BLaER1 (cell line): ENCODE measurements at regions not wholly inside any gene's neighbourhood (a gene's known extent, or its start where the extent isn't known, plus 50 kb on each side); places are given as distances from the start of the nearest gene placed in this dataset.

Experiments
- H3K27ac ChIP-seq: shearing (Covaris generic); formaldehyde crosslinking; 2 replicates; pipeline ENCODE4 v1.8.1; 2022
- H3K27me3 ChIP-seq: shearing (Covaris generic); formaldehyde crosslinking; 2 replicates; pipeline ENCODE4 v1.8.1; 2022
- H3K36me3 ChIP-seq: shearing (Covaris generic); formaldehyde crosslinking; 2 replicates; pipeline ENCODE4 v1.8.1; 2022
- H3K4me1 ChIP-seq: shearing (Covaris generic); formaldehyde crosslinking; 2 replicates; pipeline ENCODE4 v1.8.1; 2022
- H3K4me2 ChIP-seq: shearing (Covaris generic); formaldehyde crosslinking; 2 replicates; pipeline ENCODE4 v1.8.1; 2022
- H3K4me3 ChIP-seq: shearing (Covaris generic); formaldehyde crosslinking; 2 replicates; pipeline ENCODE4 v1.8.1; 2022
- H3K9ac ChIP-seq: shearing (Covaris generic); formaldehyde crosslinking; 2 replicates; pipeline ENCODE4 v1.8.1; 2022
- H3K9me3 ChIP-seq: shearing (Covaris generic); formaldehyde crosslinking; 2 replicates; pipeline ENCODE4 v1.8.1; 2022
- H4K20me1 ChIP-seq: shearing (Covaris generic); formaldehyde crosslinking; 2 replicates; pipeline ENCODE4 v1.8.1; 2022
- Cebpa-rat ChIP-seq: shearing (Covaris generic); IDR thresholded peaks from 2 replicates; pipeline ENCODE4 v1.8.1; 2022

GRCh38 chr13:38590230-38590629, 96.6 kb upstream of the FREM2 start:
- H3K9ac ChIP-seq, result no peak overlapping the region
- H3K4me3 ChIP-seq, result no peak overlapping the region
- no peaks in the 10 kb centered on the region for H4K20me1 ChIP-seq
- no peak for TF ChIP-seq Cebpa-rat
- no peaks in the 10 kb centered on the region for H3K4me1 ChIP-seq
- H3K27me3 ChIP-seq, result no peaks in the 10 kb centered on the region
- H3K27ac ChIP-seq, result no peak overlapping the region
- H3K36me3 ChIP-seq, result no peaks in the 10 kb centered on the region
- no peaks in the 10 kb centered on the region for H3K9me3 ChIP-seq
- H3K4me2 ChIP-seq, result no peak overlapping the region

GRCh38 chr13:38590796-38591507, 95.9 kb upstream of the FREM2 start:
- no peaks in the 10 kb centered on the region for H3K27me3 ChIP-seq
- no peak overlapping the region for H3K4me3 ChIP-seq
- H3K27ac ChIP-seq, result no peak overlapping the region
- TF ChIP-seq Cebpa-rat, result no peak
- H3K4me1 ChIP-seq, result no peaks in the 10 kb centered on the region
- H4K20me1 ChIP-seq, result no peaks in the 10 kb centered on the region
- no peaks in the 10 kb centered on the region for H3K9me3 ChIP-seq
- no peak overlapping the region for H3K4me2 ChIP-seq
- H3K36me3 ChIP-seq, result no peaks in the 10 kb centered on the region
- no peak overlapping the region for H3K9ac ChIP-seq

GRCh38 chr13:38602266-38602665, 84.6 kb upstream of the FREM2 start:
- TF ChIP-seq Cebpa-rat, result no peak
- Histone ChIP-seq H3K27ac (no peak overlapping the region), H3K4me2 (no peak overlapping the region), H3K9me3 (no peaks in the 10 kb centered on the region), H3K36me3 (no peaks in the 10 kb centered on the region), H3K4me3 (no peak overlapping the region), H3K9ac (no peak overlapping the region), H3K4me1 (no peaks in the 10 kb centered on the region), H4K20me1 (no peaks in the 10 kb centered on the region), H3K27me3 (no peaks in the 10 kb centered on the region)

- Histone ChIP-seq H3K4me2 (no peak overlapping the region), H3K4me3 (no peak overlapping the region), H3K9ac (no peak overlapping the region), H3K36me3 (no peaks in the 10 kb centered on the region), H4K20me1 (no peaks in the 10 kb centered on the region), H3K9me3 (no peaks in the 10 kb centered on the region), H3K4me1 (no peaks in the 10 kb centered on the region), H3K27ac (no peak overlapping the region), H3K27me3 (no peaks in the 10 kb centered on the region)
- TF ChIP-seq Cebpa-rat, result no peak
Measured at GRCh38 chr13:38606699-38607535, 80.0 kb upstream of the FREM2 start.

- no peaks in the 10 kb centered on the region for H3K4me1 ChIP-seq
- H3K9me3 ChIP-seq, result no peaks in the 10 kb centered on the region
- no peak for TF ChIP-seq Cebpa-rat
- no peaks in the 10 kb centered on the region for H3K27me3 ChIP-seq
- no peak overlapping the region for H3K9ac ChIP-seq
- no peak overlapping the region for H3K4me2 ChIP-seq
- H4K20me1 ChIP-seq, result no peaks in the 10 kb centered on the region
- H3K27ac ChIP-seq, result no peak overlapping the region
- H3K36me3 ChIP-seq, result no peaks in the 10 kb centered on the region
- no peak overlapping the region for H3K4me3 ChIP-seq
Measured at GRCh38 chr13:38617936-38618335, 68.9 kb upstream of the FREM2 start.

- Histone ChIP-seq H3K4me1 (no peaks in the 10 kb centered on the region), H3K9ac (no peak overlapping the region), H3K4me2 (no peak overlapping the region), H3K27ac (no peak overlapping the region), H3K27me3 (no peaks in the 10 kb centered on the region), H3K36me3 (no peaks in the 10 kb centered on the region), H4K20me1 (no peaks in the 10 kb centered on the region), H3K4me3 (no peak overlapping the region), H3K9me3 (no peaks in the 10 kb centered on the region)
- no peak for TF ChIP-seq Cebpa-rat
Measured at GRCh38 chr13:38618336-38618735, 68.5 kb upstream of the FREM2 start.

GRCh38 chr13:38618881-38619280, 68.0 kb upstream of the FREM2 start:
- no peak overlapping the region for H3K27ac ChIP-seq
- no peaks in the 10 kb centered on the region for H3K36me3 ChIP-seq
- no peaks in the 10 kb centered on the region for H3K27me3 ChIP-seq
- no peaks in the 10 kb centered on the region for H3K4me1 ChIP-seq
- no peak overlapping the region for H3K9ac ChIP-seq
- H3K9me3 ChIP-seq, result no peaks in the 10 kb centered on the region
- H3K4me3 ChIP-seq, result no peak overlapping the region
- H4K20me1 ChIP-seq, result no peaks in the 10 kb centered on the region
- H3K4me2 ChIP-seq, result no peak overlapping the region
- TF ChIP-seq Cebpa-rat, result no peak

- Histone ChIP-seq H3K4me2 (no peak overlapping the region), H4K20me1 (no peaks in the 10 kb centered on the region), H3K9ac (no peak overlapping the region), H3K27ac (no peak overlapping the region), H3K4me1 (no peaks in the 10 kb centered on the region), H3K4me3 (no peak overlapping the region), H3K36me3 (no peaks in the 10 kb centered on the region), H3K27me3 (no peaks in the 10 kb centered on the region), H3K9me3 (no peaks in the 10 kb centered on the region)
- no peak for TF ChIP-seq Cebpa-rat
Measured at GRCh38 chr13:38620876-38621275, 66.0 kb upstream of the FREM2 start.

- no peak overlapping the region for H3K4me3 ChIP-seq
- H4K20me1 ChIP-seq, result no peaks in the 10 kb centered on the region
- H3K36me3 ChIP-seq, result no peaks in the 10 kb centered on the region
- TF ChIP-seq Cebpa-rat, result no peak
- no peak overlapping the region for H3K9ac ChIP-seq
- no peaks in the 10 kb centered on the region for H3K27me3 ChIP-seq
- no peak overlapping the region for H3K4me2 ChIP-seq
- no peaks in the 10 kb centered on the region for H3K4me1 ChIP-seq
- no peak overlapping the region for H3K27ac ChIP-seq
- H3K9me3 ChIP-seq, result no peaks in the 10 kb centered on the region
Measured at GRCh38 chr13:38624822-38625221, 62.1 kb upstream of the FREM2 start.

GRCh38 chr13:38628554-38628953, 58.3 kb upstream of the FREM2 start:
- no peak overlapping the region for H3K9ac ChIP-seq

More at GRCh38 chr13:38628554-38628953, 58.3 kb upstream of the FREM2 start:
- no peaks in the 10 kb centered on the region for H3K4me1 ChIP-seq
- TF ChIP-seq Cebpa-rat, result no peak
- no peak overlapping the region for H3K4me2 ChIP-seq
- H3K27ac ChIP-seq, result no peak overlapping the region
- no peak overlapping the region for H3K4me3 ChIP-seq
- no peaks in the 10 kb centered on the region for H3K27me3 ChIP-seq
- H3K9me3 ChIP-seq, result no peaks in the 10 kb centered on the region
- H3K36me3 ChIP-seq, result no peaks in the 10 kb centered on the region
- no peaks in the 10 kb centered on the region for H4K20me1 ChIP-seq
